OCI-M1 (cell line): ENCODE measurements at regions not wholly inside any gene's neighbourhood (a gene's known extent, or its start where the extent isn't known, plus 50 kb on each side); places are given as distances from the start of the nearest gene placed in this dataset.
"Not testable (repeated sequence)": the region's sequence is repeated elsewhere in the genome, so short reads cannot be mapped to it uniquely, and the experiment has no call there.

ENCODE experiments used
- DNase-seq: peaks from one replicate; lab custom pipeline; 2025; lab: John Stamatoyannopoulos, UW

DNA sequence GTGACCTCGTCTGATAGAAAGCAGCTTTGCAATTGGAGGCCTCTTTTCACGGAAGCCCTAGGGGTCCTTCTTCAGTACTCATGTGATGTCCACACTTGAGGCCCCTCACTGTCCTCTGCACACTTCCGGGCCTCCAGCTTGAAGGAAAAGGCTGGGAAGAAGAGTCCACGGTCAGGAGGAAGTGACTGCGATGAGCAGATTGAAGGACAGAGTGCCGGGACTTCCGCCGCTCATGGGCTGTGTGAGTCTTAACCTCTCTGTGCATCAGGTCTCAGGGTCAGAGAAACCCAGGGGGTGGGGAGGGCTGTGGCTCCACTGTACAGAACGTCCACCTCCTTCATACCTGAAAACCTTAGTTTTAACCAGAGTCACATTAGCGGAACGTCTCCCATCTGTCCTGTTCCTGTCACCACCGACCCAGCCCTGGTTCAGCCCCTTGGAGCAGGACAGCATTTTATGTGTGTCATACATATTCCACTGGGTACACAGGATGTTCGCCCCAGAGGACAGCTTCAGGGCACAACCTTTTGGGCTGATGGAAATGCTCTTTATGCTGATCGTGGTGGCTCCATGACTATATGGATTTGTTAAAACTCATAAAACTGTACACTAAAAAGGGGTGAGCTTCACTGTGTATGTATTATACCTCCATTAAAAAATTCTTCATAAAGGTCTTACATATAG lies 51.0 kb upstream of the SORCS2 start:
- no peak for DNase-seq

DNA sequence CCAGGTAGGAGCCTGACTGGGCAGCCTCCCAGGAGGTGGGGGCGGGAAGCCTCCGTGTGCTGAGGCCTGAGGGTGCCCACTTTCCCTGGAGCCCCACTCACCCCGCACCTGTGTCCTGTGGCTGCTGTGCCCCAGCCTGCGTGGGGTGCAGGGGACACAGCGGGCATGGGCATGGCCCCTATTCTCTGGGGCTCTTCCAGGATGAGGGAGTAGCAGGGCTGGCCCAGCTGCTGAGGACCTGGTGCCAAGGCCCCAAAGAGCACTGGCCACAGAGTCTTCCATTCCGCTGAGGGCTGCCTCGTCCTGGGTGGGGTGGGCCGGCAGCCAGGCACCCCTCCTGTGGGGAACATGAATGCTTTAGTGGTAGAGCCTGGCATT lies 51.7 kb upstream of the SORCS2 start:
- no peak for DNase-seq

DNA sequence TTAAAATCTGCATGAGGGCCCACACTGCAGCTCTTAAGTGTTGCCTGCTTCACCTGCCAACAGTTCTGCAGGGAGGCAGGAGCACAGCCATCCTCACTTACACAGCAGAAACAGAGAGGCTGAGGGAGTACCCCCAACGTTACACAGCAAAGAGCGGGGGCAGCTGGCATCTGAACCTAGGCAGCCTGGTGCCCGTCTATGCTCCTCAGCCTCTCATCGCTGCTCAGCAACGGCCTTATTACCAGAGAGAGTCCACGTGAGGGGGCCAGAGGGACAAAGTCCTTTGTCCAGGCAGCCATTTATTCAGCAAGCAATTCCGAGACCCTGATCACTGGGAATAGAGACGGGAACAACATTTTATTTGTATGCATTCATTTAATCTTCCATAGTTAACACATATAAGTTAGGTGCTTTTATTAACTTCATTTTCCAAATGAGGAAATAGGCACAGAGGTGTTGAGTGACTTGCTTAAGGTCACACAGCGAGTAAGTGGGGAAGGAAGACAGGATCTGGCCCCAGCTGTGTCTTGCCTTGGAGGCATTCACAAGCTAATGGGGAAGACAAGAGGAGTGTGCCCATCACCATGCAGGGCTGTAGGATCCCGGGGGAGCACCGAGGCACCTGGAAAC lies 52.2 kb upstream of the SORCS2 start:
- DNase-seq, result no peak

DNA sequence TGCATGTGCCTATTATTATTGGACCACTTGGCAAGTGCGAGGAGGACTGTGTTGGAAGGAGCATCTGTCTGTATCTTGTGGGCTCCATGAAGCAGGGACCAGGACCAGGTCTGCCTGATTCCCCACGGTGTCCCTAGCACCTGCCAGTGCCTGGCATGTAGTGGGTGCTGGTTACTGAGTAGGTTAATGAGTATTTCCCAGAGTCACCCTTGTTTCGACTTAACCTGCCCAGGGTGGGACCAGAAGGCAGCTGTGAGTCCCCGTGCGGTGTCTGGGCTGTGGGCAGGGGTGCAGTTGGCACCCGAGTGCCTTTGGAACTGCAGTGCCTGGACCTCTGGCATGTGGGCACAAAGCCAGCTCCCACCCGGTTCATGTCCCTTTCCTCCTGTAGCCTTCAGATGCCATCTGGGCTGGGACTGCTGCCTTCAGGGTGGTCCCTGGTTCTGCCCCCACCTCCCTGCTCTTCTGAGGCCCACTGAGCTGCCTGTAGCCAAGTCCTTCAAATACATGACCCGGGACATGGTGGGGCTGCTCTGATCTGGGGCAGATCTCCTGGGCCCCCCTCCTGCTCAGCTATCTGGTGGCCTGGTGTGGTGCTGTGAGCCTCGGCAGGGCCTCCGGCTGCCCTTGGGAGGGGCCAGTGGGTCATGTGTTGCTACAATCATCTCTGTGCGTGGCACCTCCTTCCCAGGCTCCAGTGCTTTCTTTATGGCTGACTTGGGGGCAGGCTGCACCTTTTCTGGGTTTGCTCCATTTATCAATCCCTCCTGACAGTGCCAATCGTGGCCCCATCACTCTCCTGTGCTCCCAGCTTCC lies 53.0 kb upstream of the SORCS2 start:
- DNase-seq, result no peak

DNA sequence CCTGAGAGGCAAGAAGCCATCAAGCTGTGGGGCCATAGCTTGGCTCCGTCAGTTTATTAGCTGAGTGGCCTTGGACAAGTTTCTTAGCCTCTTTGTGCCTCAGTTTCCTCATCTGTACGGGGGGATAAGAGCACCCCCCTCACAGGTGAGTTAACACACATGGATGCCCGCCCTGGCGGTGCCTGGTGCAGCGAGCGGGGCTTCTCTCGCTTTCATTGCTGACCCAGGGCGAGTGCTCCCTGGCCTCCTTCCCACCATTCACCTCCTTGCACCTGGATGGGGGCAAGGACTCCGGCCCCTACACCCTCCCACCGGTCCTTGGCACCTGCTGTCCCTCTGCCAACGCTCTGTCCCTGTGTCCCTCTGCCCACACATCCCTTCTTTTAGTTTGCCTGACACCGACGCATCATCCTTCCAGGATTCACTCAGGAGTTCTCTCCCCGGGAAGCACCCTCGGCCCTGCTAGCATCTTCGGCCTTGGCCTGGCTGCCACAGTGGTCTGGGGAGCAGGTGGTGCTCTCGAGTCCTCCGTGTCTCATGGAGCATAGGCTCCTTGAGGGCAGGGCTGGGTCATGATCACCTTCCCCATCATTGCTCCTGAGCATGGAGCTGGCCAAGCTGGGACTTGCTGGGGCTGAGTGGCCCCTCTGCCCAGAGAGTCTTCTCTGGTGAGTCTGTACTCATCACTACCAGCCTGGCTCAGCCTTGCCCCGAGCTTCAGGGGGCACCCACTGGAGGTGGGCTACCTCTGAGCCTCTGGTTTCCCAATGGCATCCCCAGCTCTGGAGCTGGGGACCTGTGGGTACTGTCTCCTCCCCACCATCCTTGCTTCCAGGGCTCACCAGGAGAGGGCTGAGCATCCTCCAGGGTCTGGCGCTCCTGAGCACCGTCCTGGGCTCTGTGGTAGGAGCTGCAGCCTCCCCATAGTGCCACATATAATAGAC lies 53.8 kb upstream of the SORCS2 start:
- DNase-seq, result no peak

DNA sequence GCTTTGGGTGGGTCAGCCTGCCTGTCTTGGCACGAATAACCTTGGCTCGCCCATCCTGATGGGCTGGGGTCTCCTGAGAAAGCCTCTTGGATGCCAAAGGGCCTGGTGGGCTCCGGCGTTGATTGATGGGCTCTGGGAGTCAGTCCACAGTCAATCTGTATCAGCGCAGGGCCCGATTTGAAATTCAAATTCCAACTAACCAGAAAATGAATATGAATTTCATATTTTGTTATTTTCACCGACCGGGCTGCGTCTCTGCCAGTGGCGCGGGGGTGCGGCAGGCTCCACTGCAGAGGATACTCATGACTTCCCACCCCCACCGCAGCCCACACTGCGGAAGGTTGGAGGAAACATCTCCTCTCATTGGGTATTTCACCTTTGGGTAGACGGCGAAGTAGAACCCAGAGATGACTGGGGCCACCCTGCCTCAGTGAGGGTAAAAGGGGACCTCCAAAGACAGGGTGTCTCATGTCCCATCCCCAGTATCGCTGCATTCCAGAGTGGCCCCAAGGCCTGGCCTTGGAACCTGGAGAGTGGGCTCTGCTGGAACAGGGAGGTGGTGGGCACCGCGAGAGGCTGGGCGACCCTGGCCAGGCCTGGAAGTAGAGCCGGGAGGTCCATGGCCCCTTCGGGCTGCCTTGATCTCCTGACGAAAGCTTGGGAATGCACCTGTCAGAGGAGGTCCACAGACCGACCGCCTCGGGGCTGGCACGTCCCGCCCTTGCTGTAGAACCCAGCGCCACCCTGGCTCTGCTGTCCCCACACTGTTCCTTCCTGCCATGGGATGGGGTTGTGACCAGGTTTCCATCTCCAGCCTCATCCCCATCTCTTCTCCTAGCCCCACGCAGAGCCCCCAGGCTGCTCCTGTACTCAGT lies 54.8 kb upstream of the SORCS2 start:
- no peak for DNase-seq

DNA sequence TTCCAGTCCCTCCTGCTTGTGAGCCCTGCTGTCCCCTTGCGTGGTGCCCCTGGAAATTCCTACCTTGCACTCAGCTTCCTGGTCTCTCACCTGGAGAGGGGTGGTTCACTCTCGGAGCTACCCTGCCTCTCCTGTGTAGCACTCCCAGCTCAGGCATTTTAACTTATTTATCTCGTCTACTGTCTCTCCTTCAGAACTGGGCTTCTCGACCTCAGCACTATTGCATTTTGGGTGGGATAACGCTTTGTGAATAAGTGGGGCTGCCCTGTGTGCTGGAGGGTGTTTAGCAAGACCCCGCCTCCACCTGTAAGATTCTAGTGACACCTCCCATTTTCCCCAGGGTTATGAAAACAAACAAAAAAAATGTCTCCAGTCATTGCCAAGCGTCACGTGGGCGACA lies 56.0 kb upstream of the SORCS2 start:
- no peak for DNase-seq

DNA sequence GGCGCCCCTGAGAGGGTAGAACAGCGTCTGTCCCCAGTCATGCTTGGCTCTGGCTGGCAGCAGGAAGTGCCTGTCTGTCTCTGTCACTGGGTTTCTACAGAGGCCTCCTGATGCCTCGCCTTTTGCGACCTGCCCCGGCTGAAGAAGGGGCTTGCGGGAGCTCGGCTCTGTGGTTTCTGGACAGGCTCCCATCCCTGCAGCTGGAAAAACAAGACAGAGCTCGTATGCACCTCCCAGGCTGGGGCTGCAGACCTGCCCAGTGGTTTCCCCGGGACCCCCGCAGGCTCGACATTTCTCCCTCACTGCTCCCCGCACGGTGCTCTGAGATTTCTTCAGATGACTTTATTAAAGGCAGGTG lies 57.0 kb upstream of the SORCS2 start:
- no peak for DNase-seq

DNA sequence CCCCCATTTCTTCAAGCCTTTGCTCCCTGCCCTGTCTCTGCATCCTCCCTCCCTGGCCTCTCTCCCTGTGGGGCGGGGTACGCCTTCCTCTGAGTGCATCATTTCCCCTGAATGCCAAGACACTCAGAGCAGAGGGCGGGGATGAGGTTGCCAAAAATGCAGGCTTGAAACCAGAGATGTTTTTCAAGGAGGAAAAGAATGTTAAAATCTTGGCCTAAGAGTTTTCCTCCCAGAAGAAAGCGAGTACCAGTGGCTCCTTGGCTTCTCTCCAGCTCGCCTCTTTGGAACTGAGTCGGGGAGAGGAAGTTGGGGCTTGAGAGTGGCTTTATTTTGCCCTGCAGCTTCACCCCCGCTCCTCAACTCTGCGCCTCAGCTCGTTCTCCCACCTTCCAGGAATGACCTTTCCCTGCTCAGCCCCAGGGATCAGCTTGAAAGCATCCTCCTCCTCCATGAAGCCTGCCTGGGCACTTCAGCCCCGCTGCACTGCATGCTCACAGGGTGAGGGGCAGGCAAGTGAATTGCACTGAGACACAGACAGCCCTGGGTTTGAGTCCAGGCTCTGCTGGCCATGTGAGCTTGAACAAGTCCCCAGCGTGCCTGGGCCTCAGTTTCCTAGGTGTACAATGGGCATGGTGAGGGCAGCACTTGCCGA lies 57.5 kb upstream of the SORCS2 start:
- peak; percentile 31 for DNase-seq

DNA sequence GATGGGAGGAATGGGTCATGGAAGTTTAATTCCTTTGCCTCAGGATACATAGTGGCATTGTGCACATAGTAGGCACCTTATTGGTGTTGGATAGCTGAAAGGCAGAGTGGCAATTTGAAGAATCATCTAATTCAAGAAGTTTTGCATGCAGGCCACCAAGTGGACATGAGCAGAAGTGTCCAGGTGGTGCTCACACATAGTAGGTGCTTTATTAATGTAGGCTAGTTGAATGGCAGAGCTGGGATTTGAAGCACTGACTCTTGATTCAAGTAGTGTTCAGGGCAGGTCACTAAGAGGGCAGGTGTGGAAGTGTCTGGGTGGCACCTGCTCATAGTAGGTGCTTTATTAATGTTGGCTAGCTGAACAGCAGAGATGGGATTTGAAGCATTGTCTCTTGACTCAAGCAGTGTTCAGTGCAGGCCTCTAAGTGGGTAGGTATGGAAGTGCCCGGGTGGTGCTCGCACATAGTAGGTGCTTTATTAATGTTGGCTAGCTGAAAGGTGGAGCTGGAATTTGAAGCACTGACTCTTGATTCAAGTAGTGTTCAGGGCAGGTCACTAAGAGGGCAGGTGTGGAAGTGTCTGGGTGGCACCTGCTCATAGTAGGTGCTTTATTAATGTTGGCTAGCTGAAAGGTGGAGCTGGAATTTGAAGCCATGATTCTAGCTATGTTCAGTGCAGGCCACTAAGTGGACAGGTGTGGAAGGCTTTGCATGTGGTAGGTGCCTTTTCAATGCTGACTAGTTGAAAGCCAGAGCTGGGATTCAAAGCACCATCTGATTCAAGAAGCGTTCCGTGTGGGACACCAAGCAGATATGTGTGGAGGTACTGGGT lies 58.3 kb upstream of the SORCS2 start:
- DNase-seq, result not testable (repeated sequence)

DNA sequence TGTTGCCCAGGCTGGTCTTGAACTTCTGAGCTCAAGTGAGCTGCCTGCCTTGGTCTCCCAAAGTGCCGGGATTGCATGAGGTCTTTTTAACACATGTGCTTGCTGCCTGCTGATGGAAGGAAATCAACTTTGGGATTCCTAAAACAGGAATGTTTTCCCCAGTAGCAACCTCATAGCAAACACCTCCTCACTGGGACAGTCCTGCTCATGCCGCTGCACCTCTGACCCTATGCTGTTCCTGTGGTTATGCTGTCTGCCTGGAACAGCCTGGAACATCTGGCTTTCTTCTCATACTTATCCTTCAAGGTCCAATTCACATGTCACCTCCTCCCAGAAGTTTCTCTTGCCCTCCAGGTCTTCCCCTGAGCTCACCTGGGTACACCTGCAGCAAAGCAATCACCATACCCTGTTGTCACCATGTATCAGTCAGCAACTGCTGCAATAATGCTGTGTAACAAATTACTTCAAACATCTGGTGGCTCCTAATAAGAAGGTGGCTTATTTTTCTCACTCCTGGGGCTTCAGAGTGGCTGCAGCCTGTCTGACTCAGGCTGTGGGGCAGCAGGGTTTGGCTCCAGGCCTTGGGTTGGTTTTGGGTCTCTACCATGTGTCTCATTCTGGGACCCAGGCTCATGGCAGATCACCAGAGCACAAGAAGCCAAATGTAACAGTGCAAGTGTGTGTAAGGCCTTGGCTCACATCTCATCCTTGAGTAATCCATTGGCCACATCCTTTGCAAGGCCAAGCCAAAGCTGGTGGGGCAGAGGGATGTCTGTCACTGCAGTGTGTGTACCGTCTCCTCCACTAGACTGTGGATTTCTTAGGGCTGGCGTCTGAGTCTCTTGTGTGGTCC lies 59.4 kb upstream of the SORCS2 start:
- no peak for DNase-seq

DNA sequence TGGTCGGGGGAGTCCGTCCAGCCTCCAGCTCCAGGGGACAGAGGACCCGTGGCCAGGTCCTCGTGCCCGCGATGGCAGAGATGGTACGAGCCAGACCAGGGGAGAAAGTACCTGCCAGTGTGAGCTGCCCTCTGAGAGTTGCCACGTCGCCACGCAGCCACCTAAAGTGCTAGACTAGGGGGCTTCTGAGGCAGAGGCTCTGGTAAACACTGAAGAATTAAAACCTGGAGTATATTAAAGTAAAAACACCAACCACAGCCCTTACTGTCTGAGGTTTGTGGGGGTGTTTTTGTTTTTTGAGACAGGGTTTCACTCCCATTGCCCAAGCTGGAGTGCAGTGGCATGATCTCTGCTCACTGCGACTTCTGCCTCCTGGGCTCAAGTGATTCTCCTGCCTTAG lies 60.1 kb upstream of the SORCS2 start:
- DNase-seq, result no peak

DNA sequence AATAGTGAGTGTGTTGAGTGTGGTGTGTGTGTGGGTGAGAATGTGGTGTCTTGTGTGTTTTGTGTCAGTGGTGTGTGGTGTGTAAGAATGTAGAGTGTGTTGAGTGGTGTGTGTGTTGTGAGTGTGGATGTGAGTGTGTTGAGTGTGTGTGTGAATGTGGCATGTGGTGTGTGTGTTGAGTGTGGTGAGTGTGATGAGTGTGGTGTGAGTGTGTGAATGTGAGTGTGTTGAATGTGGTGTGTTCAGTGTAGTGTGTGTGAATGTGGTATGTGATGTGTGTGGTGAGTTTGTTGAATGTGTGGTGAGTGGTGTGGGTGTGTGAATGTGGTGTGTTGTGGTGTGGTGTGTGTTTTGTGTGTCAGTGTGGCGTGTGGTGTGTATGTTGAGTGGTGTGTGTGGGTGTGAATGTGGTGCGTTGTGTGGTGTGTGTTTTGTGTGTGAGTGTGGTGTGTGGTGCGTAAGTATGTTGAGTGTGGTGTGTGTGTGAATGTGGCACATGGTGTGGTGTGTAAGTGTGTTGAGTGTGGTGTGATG lies 60.8 kb upstream of the SORCS2 start:
- DNase-seq, result no peak

DNA sequence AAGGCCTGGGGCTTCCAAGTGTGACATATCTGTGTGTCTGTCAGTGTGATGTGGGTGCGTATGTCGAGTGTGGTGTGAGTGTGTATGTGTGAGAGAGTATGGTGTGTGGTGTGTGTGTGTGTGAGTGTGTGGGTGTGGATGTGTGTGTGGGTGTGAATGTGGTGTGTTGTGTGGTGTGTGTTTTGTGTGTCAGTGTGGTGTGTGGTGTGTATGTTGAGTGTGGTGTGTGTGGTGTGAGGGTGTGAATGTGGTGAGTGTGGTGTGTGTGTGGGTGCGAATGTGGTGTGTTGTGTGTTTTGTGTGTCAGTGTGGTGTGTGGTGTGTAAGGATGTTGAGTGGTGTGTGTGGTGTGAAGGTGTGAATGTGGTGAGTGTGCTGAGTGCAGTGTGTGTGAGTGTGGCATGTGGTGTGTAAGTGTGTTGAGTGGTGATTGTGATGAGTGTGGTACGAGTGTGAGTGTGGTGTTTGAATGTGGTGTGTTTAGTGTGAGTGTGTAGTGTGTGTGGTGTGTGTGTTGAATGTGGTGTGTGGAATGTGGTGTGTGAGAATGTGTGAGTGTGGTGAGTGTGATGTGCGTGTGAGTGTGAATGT lies 61.6 kb upstream of the SORCS2 start:
- DNase-seq, result no peak

DNA sequence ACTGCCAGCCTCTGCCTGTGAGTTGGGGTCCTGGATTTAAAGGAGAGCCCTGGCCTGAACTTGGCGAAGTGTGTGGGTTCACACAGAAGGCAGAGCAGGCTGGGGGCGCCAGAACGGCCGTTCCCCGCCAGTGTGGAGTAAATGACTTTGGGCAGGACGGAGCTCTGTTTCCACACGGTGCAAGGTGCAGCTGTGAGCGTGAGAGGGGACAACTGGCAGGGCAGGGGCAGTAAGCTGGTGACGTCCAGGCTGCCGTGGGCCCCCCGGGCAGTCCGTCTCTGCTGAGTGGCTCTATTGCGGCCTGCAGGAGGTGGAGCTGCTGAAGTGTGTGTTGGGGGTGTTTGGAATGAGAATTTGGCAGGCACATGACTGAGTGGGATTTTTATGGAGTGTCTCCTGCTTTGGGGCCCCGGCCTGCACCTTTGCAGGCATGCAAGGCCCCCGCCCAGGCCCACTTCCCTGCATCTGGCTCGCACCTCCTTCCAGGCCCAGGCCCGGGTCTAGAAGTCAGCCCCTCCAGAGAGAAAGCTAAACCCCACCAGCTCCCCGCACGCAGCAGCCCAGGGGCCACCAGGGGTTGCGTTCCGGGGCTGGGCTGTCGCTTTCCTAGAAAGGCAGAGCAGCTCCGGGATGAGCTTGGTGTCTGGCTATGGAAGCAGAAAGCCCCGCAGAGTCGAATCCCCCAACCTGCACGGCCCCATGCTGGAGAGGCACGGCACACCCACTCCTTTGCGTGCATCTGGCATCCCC lies 62.2 kb upstream of the GRPEL1 start:
- DNase-seq, result no peak

DNA sequence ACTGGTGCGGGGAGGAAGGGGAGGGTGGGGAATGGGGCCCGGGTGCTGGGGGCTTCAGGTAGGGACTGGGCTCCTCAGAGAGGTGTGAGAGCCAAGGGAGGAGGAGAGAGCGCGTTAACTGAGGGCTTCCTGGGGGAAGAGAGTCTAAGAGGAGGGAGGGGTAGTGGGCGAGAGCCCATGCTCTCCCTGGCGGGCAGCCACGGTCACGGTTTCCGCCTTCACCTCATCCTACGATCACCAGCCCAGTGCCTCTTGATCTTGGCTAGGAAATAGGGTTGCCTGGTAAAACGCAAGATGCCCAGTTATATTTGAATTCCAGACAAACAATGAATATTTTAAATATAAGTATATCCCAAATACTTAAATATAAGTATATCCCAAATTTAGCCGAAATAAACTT lies 60.8 kb upstream of the GRPEL1 start:
- no peak for DNase-seq

DNA sequence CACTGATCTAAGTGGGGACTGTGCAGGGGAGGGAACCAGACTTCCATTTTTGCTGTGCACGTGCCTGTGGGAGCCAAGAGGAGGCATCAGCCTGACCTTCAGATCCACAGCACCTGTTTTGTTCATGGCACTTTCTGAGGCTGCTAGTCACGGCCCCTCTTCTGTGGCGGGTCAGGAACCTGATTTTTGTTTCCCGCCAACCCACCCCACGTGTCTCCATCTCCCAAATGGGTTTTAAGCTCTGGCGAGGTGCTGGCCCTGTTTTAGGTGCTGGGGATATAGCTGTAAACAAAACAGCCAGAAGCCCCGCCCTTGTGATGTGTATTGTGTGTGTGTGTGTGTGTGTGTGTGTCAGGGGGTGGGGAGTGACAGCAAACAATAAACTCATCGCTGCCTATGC lies 60.4 kb upstream of the GRPEL1 start:
- DNase-seq, result no peak
